ENCODE measurements at regions not wholly inside any gene's neighbourhood (a gene's known extent, or its start where the extent isn't known, plus 50 kb on each side); places are given as distances from the start of the nearest gene placed in this dataset.

DNA sequence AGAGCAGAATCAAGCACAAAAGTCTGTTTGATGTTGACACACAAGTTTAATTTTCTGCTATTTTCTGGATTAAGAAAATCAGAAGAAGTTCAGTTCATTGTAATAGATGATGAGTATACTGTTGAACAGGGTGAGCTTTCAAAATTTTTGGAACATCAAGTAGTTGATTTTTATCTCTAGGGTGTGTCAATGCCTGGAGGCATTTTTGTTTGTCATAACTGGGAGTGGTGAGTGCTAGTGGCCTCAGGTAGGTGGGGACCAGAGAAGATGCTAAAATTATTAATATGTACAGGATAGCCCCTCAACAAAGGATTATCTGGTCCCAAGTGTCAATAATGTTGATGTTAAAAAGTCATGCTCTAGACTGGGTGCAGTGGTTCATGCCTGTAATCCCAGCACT is 279.7 kb upstream of the GNPDA2 start:
- no peak for TF ChIP-seq POLR2AphosphoS5 (IDR thresholded peaks at IDR 0.05; ENCODE audit: borderline replicate concordance, low read depth, low read length)
- no peak for TF ChIP-seq EZH2 (IDR thresholded peaks at IDR 0.05)
